IMR-90 (cell line): ENCODE measurements at regions not wholly inside any gene's neighbourhood (a gene's known extent, or its start where the extent isn't known, plus 50 kb on each side); places are given as distances from the start of the nearest gene placed in this dataset.

Experiments
- ATAC-seq: fragments of 200-7000 bp; cut with Tn5 transposase; 2 replicates; pipeline ENCODE4 v1.9.1; 2020; ENCODE audit warnings: low read depth, mild to moderate bottlenecking, moderate library complexity
- BruUV-seq: library from RNA; stranded (reverse); fragments of 400-500 nt; replicated peaks from 2 replicates; lab custom pipeline; 2021; lab: Mats Ljungman, UMichigan
- CTCF ChIA-PET: fragments of 300-600 bp; formaldehyde crosslinking; extraction: SDS; loops from one replicate; lab custom pipeline; 2021; ENCODE audit warnings: antibody characterized with exemption; lab: Yijun Ruan, JAX
- POLR2A ChIA-PET: fragments of 300-600 bp; sonication (Branson Sonifier 250); formaldehyde crosslinking; loops from one replicate; lab custom pipeline; 2022; ENCODE audit warnings: antibody characterized with exemption; ENCODE audit not compliant: unreplicated experiment; lab: Charles Lee
- DNase-seq: peaks from one replicate; pipeline ENCODE4 v3.0.0; 2013
- H2AFZ ChIP-seq: replicated peaks from 2 replicates; pipeline ENCODE3; 2013; ENCODE audit warnings: low read length, mild to moderate bottlenecking; ENCODE audit not compliant: poor library complexity
- H2AK5ac ChIP-seq: 2 replicates; pipeline ENCODE4 v1.6.1; 2013; ENCODE audit warnings: low read depth, low read length, inconsistent platforms
- H2AK9ac ChIP-seq: replicated peaks from 2 replicates; pipeline ENCODE3; 2013; ENCODE audit warnings: mild to moderate bottlenecking, low read depth, low read length, moderate library complexity; ENCODE audit not compliant: poor library complexity
- H2BK120ac ChIP-seq: 2 replicates; pipeline ENCODE4 v1.6.1; 2013; ENCODE audit warnings: low read depth, low read length, inconsistent platforms
- H2BK15ac ChIP-seq: 3 replicates; pipeline ENCODE4 v1.6.1; 2013; ENCODE audit warnings: low read depth, low read length, inconsistent platforms
- H2BK20ac ChIP-seq: 2 replicates; pipeline ENCODE4 v1.6.1; 2013; ENCODE audit warnings: low read depth, mild to moderate bottlenecking, inconsistent platforms, low read length, moderate library complexity
- H2BK5ac ChIP-seq: 2 replicates; pipeline ENCODE4 v1.6.1; 2013; ENCODE audit warnings: mild to moderate bottlenecking, low read depth, low read length, inconsistent platforms; ENCODE audit not compliant: poor library complexity, severe bottlenecking
- H3K14ac ChIP-seq: replicated peaks from 2 replicates; pipeline ENCODE4 v1.6.1; 2013; ENCODE audit warnings: low read depth, low read length, inconsistent platforms
- H3K18ac ChIP-seq: 2 replicates; pipeline ENCODE4 v1.6.1; 2013; ENCODE audit warnings: low read depth, low read length, control low read depth
- H3K23ac ChIP-seq: 2 replicates; pipeline ENCODE4 v1.6.1; 2013; ENCODE audit warnings: low read depth, low read length, inconsistent platforms
- H3K27ac ChIP-seq: 2 replicates; pipeline ENCODE4 v1.5.1; 2013; ENCODE audit warnings: mild to moderate bottlenecking, control low read depth, low read length; ENCODE audit not compliant: insufficient read depth
- H3K27me3 ChIP-seq: 2 replicates; pipeline ENCODE4 v1.6.1; 2013; ENCODE audit warnings: low read length; ENCODE audit not compliant: control insufficient read depth, insufficient read depth
- H3K36me3 ChIP-seq: 2 replicates; pipeline ENCODE4 v1.6.1; 2013; ENCODE audit warnings: low read length, mixed read lengths; ENCODE audit not compliant: control insufficient read depth, insufficient read depth
- H3K4ac ChIP-seq: 2 replicates; pipeline ENCODE4 v1.6.1; 2013; ENCODE audit warnings: low read depth, low read length, inconsistent platforms
- H3K4me1 ChIP-seq: 2 replicates; pipeline ENCODE4 v1.6.1; 2013; ENCODE audit warnings: low read length, mixed read lengths; ENCODE audit not compliant: control insufficient read depth, insufficient read depth
- H3K4me2 ChIP-seq: 2 replicates; pipeline ENCODE4 v1.6.1; 2013; ENCODE audit warnings: low read depth, mild to moderate bottlenecking, control low read depth, low read length, moderate library complexity
- H3K4me3 ChIP-seq: 2 replicates; pipeline ENCODE4 v1.5.1; 2013; ENCODE audit warnings: low read depth, mild to moderate bottlenecking, control low read depth, low read length, moderate library complexity; ENCODE audit not compliant: insufficient read depth
- H3K56ac ChIP-seq: 2 replicates; pipeline ENCODE4 v1.6.1; 2013; ENCODE audit warnings: low read length, inconsistent platforms; ENCODE audit not compliant: insufficient read depth; ENCODE audit errors: extremely low read depth
- H3K79me1 ChIP-seq, 2 experiments: 2 replicates each; pipeline ENCODE4 v1.6.1; 2013; ENCODE audit warnings: low read length in 2 of 2, inconsistent platforms in 1 of 2, low read depth in 1 of 2
- H3K9ac ChIP-seq: 2 replicates; pipeline ENCODE4 v1.6.1; 2013; ENCODE audit warnings: low read depth, low read length, control low read depth
- H3K9me1 ChIP-seq: 2 replicates; pipeline ENCODE4 v1.6.1; 2013; ENCODE audit warnings: low read length, inconsistent platforms; ENCODE audit not compliant: insufficient read depth
- H3K9me3 ChIP-seq: 2 replicates; pipeline ENCODE4 v1.6.1; 2013; ENCODE audit warnings: low read length; ENCODE audit not compliant: control insufficient read depth, insufficient read depth
- H4K20me1 ChIP-seq: 2 replicates; pipeline ENCODE4 v1.6.1; 2013; ENCODE audit warnings: low read length, inconsistent platforms; ENCODE audit not compliant: insufficient read depth
- H4K5ac ChIP-seq: 2 replicates; pipeline ENCODE4 v1.6.1; 2013; ENCODE audit warnings: mild to moderate bottlenecking, low read depth, low read length, control low read depth
- H4K8ac ChIP-seq, 2 experiments: 2 replicates each; pipeline ENCODE4 v1.6.1; 2013; ENCODE audit warnings: low read depth in 2 of 2, low read length in 2 of 2, control low read depth in 1 of 2, inconsistent platforms in 1 of 2
- H4K91ac ChIP-seq: 2 replicates; pipeline ENCODE4 v1.6.1; 2013; ENCODE audit warnings: low read depth, low read length, inconsistent platforms; ENCODE audit not compliant: insufficient read depth
- CHD1 ChIP-seq: IDR thresholded peaks from 2 replicates; pipeline ENCODE4 v1.6.1; 2012; ENCODE audit warnings: low read depth, low read length, improper control_type of control experiment
- FOS ChIP-seq: fragments of 150-350 bp; IDR thresholded peaks from 2 replicates; pipeline ENCODE4 v1.6.1; 2016; ENCODE audit warnings: low read depth, low read length
- POLR2A ChIP-seq: IDR thresholded peaks from 2 replicates; pipeline ENCODE4 v1.6.1; 2012; ENCODE audit warnings: mild to moderate bottlenecking, low read depth, low read length
- RCOR1 ChIP-seq: IDR thresholded peaks from 2 replicates; pipeline ENCODE4 v1.6.1; 2012; ENCODE audit warnings: mild to moderate bottlenecking, low read length, improper control_type of control experiment; ENCODE audit not compliant: insufficient replicate concordance
- SMC3 ChIP-seq: fragments of 150-350 bp; IDR thresholded peaks from 2 replicates; pipeline ENCODE4 v1.6.1; 2016; ENCODE audit warnings: low read depth, mild to moderate bottlenecking, antibody characterized with exemption, low read length, moderate library complexity
- WGBS, 2 experiments: methylation state at CpG; one replicate each; pipeline versions ENCODE4 v1.1.5 to v1.1.7; 2013; ENCODE audit warnings: missing lambda C conversion rate in 2 of 2; ENCODE audit not compliant: insufficient read length in 1 of 2; ENCODE audit errors: extremely low coverage in 2 of 2; 5-methylcytosine and 5-hydroxymethylcytosine counted together
- dilution Hi-C: fragments of 300-500 bp; cut with HindIII; formaldehyde crosslinking; loops from one replicate; pipeline ENCODE4 v1.14.3; 2018; ENCODE audit warnings: low sequenced_read_pairs; ENCODE audit not compliant: unreplicated experiment
- in situ Hi-C: fragments of 300-500 bp; cut with MboI; formaldehyde crosslinking; loops from 3 replicates; pipeline ENCODE4 v1.14.3; 2019; ENCODE audit warnings: low sequenced_read_pairs, inconsistent platforms, mixed read lengths
- intact Hi-C: fragments of 100-400 bp; cut with micrococcal nuclease; formaldehyde crosslinking; loops from 2 replicates; pipeline ENCODE4 v1.10.0; 2022
- TF ChIP-seq, protein P1 (sequence below): fragments of 150-350 bp; IDR thresholded peaks from 2 replicates; pipeline ENCODE4 v1.6.1; 2016; ENCODE audit warnings: low read depth, mild to moderate bottlenecking, low read length, moderate library complexity, borderline replicate concordance

DNA sequence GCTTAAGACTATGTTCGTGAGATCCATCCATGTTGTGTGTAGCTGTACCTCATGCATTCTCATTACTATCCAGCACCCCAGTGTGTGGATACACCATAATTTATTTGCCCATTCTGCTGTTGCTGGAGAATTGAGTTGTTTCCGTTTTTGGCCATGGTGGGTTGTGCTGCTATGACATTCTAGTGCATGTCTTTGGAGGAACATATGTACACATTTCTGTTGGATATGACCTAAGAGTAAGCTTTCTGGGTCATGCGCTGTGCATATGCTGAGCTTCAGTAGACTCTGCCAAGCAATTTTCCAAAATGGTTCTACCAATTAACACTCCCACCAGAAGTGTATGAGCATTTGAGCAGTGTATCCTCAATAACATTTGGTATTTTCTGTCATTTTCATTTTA, 316.6 kb downstream of the MIAT start:
- CTCF ChIA-PET: no interaction called here
- in situ Hi-C loops (no loop called here), dilution Hi-C loops (no loop called here), intact Hi-C loops (loop anchor here (10.0 kb wide), 1 partner anchor 299 kb away; no protein-coding TSS in a partner anchor)
- TF ChIP-seq FOS (no peak), RCOR1 (no peak), POLR2A (no peak), SMC3 (no peak), CHD1 (no peak)
- TF ChIP-seq, protein P1, sequence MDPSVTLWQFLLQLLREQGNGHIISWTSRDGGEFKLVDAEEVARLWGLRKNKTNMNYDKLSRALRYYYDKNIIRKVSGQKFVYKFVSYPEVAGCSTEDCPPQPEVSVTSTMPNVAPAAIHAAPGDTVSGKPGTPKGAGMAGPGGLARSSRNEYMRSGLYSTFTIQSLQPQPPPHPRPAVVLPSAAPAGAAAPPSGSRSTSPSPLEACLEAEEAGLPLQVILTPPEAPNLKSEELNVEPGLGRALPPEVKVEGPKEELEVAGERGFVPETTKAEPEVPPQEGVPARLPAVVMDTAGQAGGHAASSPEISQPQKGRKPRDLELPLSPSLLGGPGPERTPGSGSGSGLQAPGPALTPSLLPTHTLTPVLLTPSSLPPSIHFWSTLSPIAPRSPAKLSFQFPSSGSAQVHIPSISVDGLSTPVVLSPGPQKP: no peak
- no TSS peak for BruUV-seq
- WGBS, 2 experiments: no CpG with 5 or more reads among the region's 3 CpGs
- ATAC-seq (no peak), DNase-seq (no peak)
- H4K91ac ChIP-seq: no peak overlapping the region
- H4K8ac ChIP-seq: no peak overlapping the region
- H3K9ac ChIP-seq: no peak overlapping the region
- no peak overlapping the region for H2BK15ac ChIP-seq
- H3K23ac ChIP-seq: no peak overlapping the region
- H2AK5ac ChIP-seq: no peak overlapping the region
- H3K4me3 ChIP-seq: no peak overlapping the region
- H3K36me3 ChIP-seq: no peaks in the 10 kb centered on the region
- no peak overlapping the region for H2BK20ac ChIP-seq
- no peak overlapping the region for H3K4me2 ChIP-seq
- no peak overlapping the region for H4K5ac ChIP-seq
- H2BK5ac ChIP-seq: no peak overlapping the region
- H3K56ac ChIP-seq: no peak overlapping the region
- no peak overlapping the region for H3K4ac ChIP-seq
- no peaks in the 10 kb centered on the region for H3K79me1 ChIP-seq
- peaks cover 8% of the 10 kb centered on the region for H3K27me3 ChIP-seq
- no peak overlapping the region for H2AFZ ChIP-seq
- no peak overlapping the region for H3K14ac ChIP-seq
- no peak overlapping the region for H3K18ac ChIP-seq
- no peaks in the 10 kb centered on the region for H3K9me3 ChIP-seq
- POLR2A ChIA-PET: no interaction called here
- no peak overlapping the region for H3K27ac ChIP-seq
- no peaks in the 10 kb centered on the region for H4K20me1 ChIP-seq
- no peak overlapping the region for H2AK9ac ChIP-seq
- no peaks in the 10 kb centered on the region for H3K9me1 ChIP-seq
- no peak overlapping the region for H2BK120ac ChIP-seq
- no peaks in the 10 kb centered on the region for H3K4me1 ChIP-seq
